Naive B cell (primary cell): ENCODE measurements at regions not wholly inside any gene's neighbourhood (a gene's known extent, or its start where the extent isn't known, plus 50 kb on each side); places are given as distances from the start of the nearest gene placed in this dataset.

ENCODE experiments used
- ATAC-seq, 2 donors: fragments of 150-1000 bp; cut with Tn5 transposase; 2 replicates each; pipeline ENCODE4 v1.10.0; 2021; ENCODE audit warnings: low read depth in 2 of 2, mild to moderate bottlenecking in 2 of 2, moderate library complexity in 2 of 2
- DNase-seq: peaks from one replicate; pipeline ENCODE4 v3.0.0; 2022
- H3K27ac Mint-ChIP-seq, 6 donors: one replicate each; pipeline ENCODE4 v1.8.0; 2020 to 2022; ENCODE audit warnings: mild to moderate bottlenecking in 6 of 6, mixed read lengths in 6 of 6, moderate library complexity in 5 of 6, inconsistent platforms in 2 of 6
- H3K27me3 Mint-ChIP-seq, 3 donors: one replicate each; pipeline ENCODE4 v1.8.0; 2021 to 2022; ENCODE audit warnings: mixed read lengths in 3 of 3, mild to moderate bottlenecking in 1 of 3
- H3K36me3 Mint-ChIP-seq, 2 donors: one replicate each; pipeline ENCODE4 v1.8.0; 2020 to 2022; ENCODE audit warnings: mixed read lengths in 2 of 2, inconsistent platforms in 1 of 2, mild to moderate bottlenecking in 1 of 2
- H3K4me1 Mint-ChIP-seq, 3 donors: one replicate each; pipeline ENCODE4 v1.8.0; 2020 to 2022; ENCODE audit warnings: mixed read lengths in 3 of 3, inconsistent platforms in 1 of 3, mild to moderate bottlenecking in 1 of 3, moderate library complexity in 1 of 3
- H3K4me3 Mint-ChIP-seq, 8 donors: one replicate each; pipeline ENCODE4 v1.8.0; 2020 to 2022; ENCODE audit warnings: mild to moderate bottlenecking in 8 of 8, mixed read lengths in 8 of 8, moderate library complexity in 8 of 8, inconsistent platforms in 2 of 8
- H3K9me3 Mint-ChIP-seq, 7 donors: one replicate each; pipeline ENCODE4 v1.8.0; 2020 to 2022; ENCODE audit warnings: mixed read lengths in 7 of 7, mild to moderate bottlenecking in 5 of 7, inconsistent platforms in 2 of 7, moderate library complexity in 1 of 7

- Mint-ChIP-seq H3K4me1 (peaks cover 20 to 34% (median 34%) of the 10 kb centered on the region in 3 donors), H3K4me3 (no peak overlapping the region), H3K9me3 (peaks cover 6 to 14% (median 8%) of the 10 kb centered on the region in 7 donors), H3K27ac (peak overlapping the region in 1 of 6 donors; percentile 10), H3K36me3 (peaks cover 14 to 16% of the 10 kb centered on the region in 2 donors), H3K27me3 (no peaks in the 10 kb centered on the region)
- DNase-seq (no peak), ATAC-seq (no peak)
These were observed 330.7 kb downstream of the CD83 start for GRCh38 chr6:14448246-14448645.

GRCh38 chr6:14450133-14450504 is 332.5 kb downstream of the CD83 start:
- Mint-ChIP-seq H3K4me1 (peaks cover 20 to 35% (median 35%) of the 10 kb centered on the region in 3 donors), H3K27ac (no peak overlapping the region), H3K9me3 (peaks cover 6 to 14% (median 8%) of the 10 kb centered on the region in 7 donors), H3K27me3 (no peaks in the 10 kb centered on the region), H3K4me3 (no peak overlapping the region), H3K36me3 (peaks cover 14 to 16% of the 10 kb centered on the region in 2 donors)
- no peak for DNase-seq
- ATAC-seq, result no peak

- no peaks in the 10 kb centered on the region for H3K27me3 Mint-ChIP-seq
- H3K36me3 Mint-ChIP-seq, result peaks cover 14 to 20% of the 10 kb centered on the region in 2 donors
- peaks cover 20 to 39% (median 30%) of the 10 kb centered on the region in 3 donors for H3K4me1 Mint-ChIP-seq
- ATAC-seq (no peak), DNase-seq (no peak)
- peaks cover 6 to 14% (median 8%) of the 10 kb centered on the region in 7 donors for H3K9me3 Mint-ChIP-seq
- H3K27ac Mint-ChIP-seq, result peak overlapping the region in 1 of 6 donors; percentile 68
- H3K4me3 Mint-ChIP-seq, result no peak overlapping the region
These were observed 333.0 kb downstream of the CD83 start for GRCh38 chr6:14450578-14450977.

- ATAC-seq (no peak), DNase-seq (no peak)
- Mint-ChIP-seq H3K27me3 (no peaks in the 10 kb centered on the region), H3K27ac (peak overlapping the region in 3 of 6 donors; percentile 9 to 82 (median 36)), H3K4me1 (peaks cover 20 to 43% (median 30%) of the 10 kb centered on the region in 3 donors), H3K9me3 (peaks cover 6 to 14% (median 8%) of the 10 kb centered on the region in 7 donors), H3K4me3 (peak overlapping the region in 3 of 8 donors; percentile 54 to 86 (median 72)), H3K36me3 (peaks cover 18 to 29% of the 10 kb centered on the region in 2 donors)
These were observed 334.2 kb downstream of the CD83 start for GRCh38 chr6:14451594-14452374.

- peak; percentile 49 to 67 for ATAC-seq
- Mint-ChIP-seq H3K9me3 (peaks cover 5 to 10% (median 8%) of the 10 kb centered on the region in 7 donors), H3K4me3 (peak overlapping the region in 7 of 8 donors; percentile 70 to 89 (median 82)), H3K27me3 (no peaks in the 10 kb centered on the region), H3K36me3 (peaks cover 14 to 22% of the 10 kb centered on the region in 2 donors), H3K27ac (peak overlapping the region in 5 of 6 donors; percentile 80 to 91 (median 86)), H3K4me1 (peaks cover 20 to 43% (median 32%) of the 10 kb centered on the region in 3 donors)
- DNase-seq, result peak; percentile 11
These were observed 335.3 kb downstream of the CD83 start for GRCh38 chr6:14452567-14453527.

- ATAC-seq, result no peak
- Mint-ChIP-seq H3K4me1 (peaks cover 24 to 52% (median 40%) of the 10 kb centered on the region in 3 donors), H3K36me3 (peaks cover 13 to 14% of the 10 kb centered on the region in 2 donors), H3K27me3 (no peaks in the 10 kb centered on the region), H3K27ac (peak overlapping the region in 3 of 6 donors; percentile 80 to 91 (median 86)), H3K4me3 (peak overlapping the region in 7 of 8 donors; percentile 70 to 89 (median 82)), H3K9me3 (no peaks in the 10 kb centered on the region)
- no peak for DNase-seq
These were observed 336.3 kb downstream of the CD83 start for GRCh38 chr6:14453712-14454472.

GRCh38 chr6:14454473-14454775 is 336.9 kb downstream of the CD83 start:
- H3K27ac Mint-ChIP-seq, result peak overlapping the region in 3 of 6 donors; percentile 51 to 84 (median 79)
- DNase-seq, result no peak
- ATAC-seq, result no peak
- H3K9me3 Mint-ChIP-seq, result no peaks in the 10 kb centered on the region
- peaks cover 24 to 52% (median 40%) of the 10 kb centered on the region in 3 donors for H3K4me1 Mint-ChIP-seq
- H3K36me3 Mint-ChIP-seq, result peaks cover 13 to 19% of the 10 kb centered on the region in 2 donors
- no peaks in the 10 kb centered on the region for H3K27me3 Mint-ChIP-seq
- peak overlapping the region in 3 of 8 donors; percentile 9 to 82 (median 64) for H3K4me3 Mint-ChIP-seq

GRCh38 chr6:14455427-14455826 is 337.9 kb downstream of the CD83 start:
- Mint-ChIP-seq H3K36me3 (peaks cover 13 to 24% of the 10 kb centered on the region in 2 donors), H3K27ac (peak overlapping the region in 2 of 6 donors; percentile 17 to 69), H3K4me1 (peaks cover 28 to 53% (median 40%) of the 10 kb centered on the region in 3 donors), H3K27me3 (no peaks in the 10 kb centered on the region), H3K4me3 (peak overlapping the region in 2 of 8 donors; percentile 8 to 42), H3K9me3 (peaks cover 0 to 6% (median 0%) of the 10 kb centered on the region in 7 donors)
- DNase-seq, result no peak
- ATAC-seq, result no peak

- Mint-ChIP-seq H3K27ac (peak overlapping the region in 2 of 6 donors; percentile 35 to 80), H3K27me3 (no peaks in the 10 kb centered on the region), H3K4me3 (no peak overlapping the region), H3K9me3 (peaks cover 0 to 9% (median 0%) of the 10 kb centered on the region in 7 donors), H3K4me1 (peaks cover 29 to 55% (median 40%) of the 10 kb centered on the region in 3 donors), H3K36me3 (peaks cover 13 to 24% of the 10 kb centered on the region in 2 donors)
- ATAC-seq (no peak), DNase-seq (no peak)
These were observed 338.5 kb downstream of the CD83 start for GRCh38 chr6:14455876-14456648.

- Mint-ChIP-seq H3K9me3 (peaks cover 0 to 10% (median 0%) of the 10 kb centered on the region in 7 donors), H3K36me3 (peaks cover 13 to 24% of the 10 kb centered on the region in 2 donors), H3K27me3 (no peaks in the 10 kb centered on the region), H3K4me1 (peaks cover 29 to 54% (median 40%) of the 10 kb centered on the region in 3 donors), H3K4me3 (peak overlapping the region in 1 of 8 donors; percentile 2), H3K27ac (peak overlapping the region in 3 of 6 donors; percentile 23 to 82 (median 47))
- DNase-seq (no peak), ATAC-seq (no peak)
These were observed 339.4 kb downstream of the CD83 start for GRCh38 chr6:14456941-14457340.

- H3K4me3 Mint-ChIP-seq, result no peak overlapping the region
- ATAC-seq, result no peak
- peak overlapping the region in 2 of 6 donors; percentile 31 to 35 for H3K27ac Mint-ChIP-seq
- DNase-seq, result no peak
- peaks cover 15 to 36% (median 24%) of the 10 kb centered on the region in 3 donors for H3K4me1 Mint-ChIP-seq
- H3K27me3 Mint-ChIP-seq, result no peaks in the 10 kb centered on the region
- peaks cover 0 to 12% (median 3%) of the 10 kb centered on the region in 7 donors for H3K9me3 Mint-ChIP-seq
- peaks cover 13 to 28% of the 10 kb centered on the region in 2 donors for H3K36me3 Mint-ChIP-seq
These were observed 341.2 kb downstream of the CD83 start for GRCh38 chr6:14458669-14459266.
